Dermis blood vessel endothelial cell (primary cell): ENCODE measurements at regions not wholly inside any gene's neighbourhood (a gene's known extent, or its start where the extent isn't known, plus 50 kb on each side); places are given as distances from the start of the nearest gene placed in this dataset.

ENCODE experiments used
- DNase-seq: peaks from one replicate; pipeline ENCODE4 v3.0.0; 2010

DNA sequence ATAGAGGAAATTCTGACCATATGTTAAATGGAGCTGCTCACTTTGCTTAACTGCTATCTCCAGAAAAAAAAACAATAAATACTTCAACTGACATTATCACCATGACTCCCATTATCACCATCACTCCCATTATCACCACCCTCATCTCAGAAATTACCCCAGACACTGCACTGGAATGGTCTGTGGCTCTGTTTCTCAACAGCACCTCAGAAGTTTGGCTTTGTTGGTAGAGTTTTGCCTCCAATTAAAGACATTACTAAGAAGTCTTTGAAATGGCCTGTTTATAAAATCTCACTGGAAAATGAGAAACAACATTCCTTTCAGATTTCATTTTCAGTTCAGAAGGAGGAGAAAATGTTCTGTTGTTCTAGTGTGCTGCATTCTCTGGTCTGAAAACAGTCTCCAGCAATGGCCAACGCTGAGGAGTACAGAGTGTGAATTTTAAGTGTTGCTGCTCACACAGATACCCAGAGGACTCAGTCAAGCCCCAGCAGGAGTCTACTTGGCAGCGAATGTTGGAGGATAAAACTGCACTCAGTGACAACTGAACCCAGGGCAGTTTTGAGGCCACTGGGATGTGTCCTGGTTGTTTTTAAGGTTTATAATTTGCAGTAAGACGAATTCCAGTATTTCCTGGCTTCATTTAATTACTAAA lies 364.5 kb upstream of the CDH2 start:
- DNase-seq: no peak

- DNase-seq: peak; percentile 33
These were observed 352.7 kb upstream of the CDH2 start for GRCh38 chr18:28529644-28530043.

DNA sequence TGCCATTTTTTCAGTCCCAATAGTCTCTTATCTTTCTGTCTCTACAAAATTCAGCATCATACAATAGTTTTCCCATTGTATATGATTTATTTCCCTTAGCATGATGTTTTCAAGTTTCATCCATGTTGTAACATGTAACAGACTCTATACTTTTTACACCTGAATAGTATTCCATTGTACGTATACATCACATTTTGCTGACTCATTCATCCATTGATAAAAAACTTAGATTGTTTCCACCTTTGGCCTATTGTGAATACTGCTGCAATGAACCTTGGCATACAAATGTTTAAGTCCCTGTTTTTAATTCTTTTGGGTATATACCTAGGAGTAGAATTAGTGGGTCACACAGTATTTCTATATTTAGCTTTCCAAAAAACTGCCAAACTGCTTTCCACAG lies 349.3 kb upstream of the CDH2 start:
- no peak for DNase-seq

- DNase-seq: no peak
These were observed 347.0 kb upstream of the CDH2 start for GRCh38 chr18:28523758-28524475.

GRCh38 chr18:28522236-28522635 lies 345.3 kb upstream of the CDH2 start:
- no peak for DNase-seq

GRCh38 chr18:28519997-28520396 lies 343.1 kb upstream of the CDH2 start:
- DNase-seq: no peak

GRCh38 chr18:28514699-28515098 lies 337.8 kb upstream of the CDH2 start:
- no peak for DNase-seq

DNA sequence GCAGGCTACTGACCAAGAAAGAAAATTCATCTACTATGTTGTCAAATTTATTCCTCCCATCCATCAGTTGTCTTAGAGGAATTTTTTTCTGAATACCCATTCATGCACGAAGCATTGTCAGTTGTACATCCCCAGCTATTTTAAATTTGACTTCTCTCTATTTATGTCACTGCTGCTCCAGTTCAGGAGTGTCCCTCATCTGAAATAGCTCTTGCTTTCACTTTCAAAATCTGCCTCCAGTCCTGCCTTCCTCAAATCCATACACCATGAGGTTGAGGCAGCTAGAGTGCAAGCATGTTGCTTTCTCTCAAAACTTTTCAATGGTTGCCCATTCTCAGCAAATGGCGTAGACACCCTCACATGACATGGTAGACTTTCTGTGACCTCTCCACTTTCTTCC lies 335.4 kb upstream of the CDH2 start:
- peak; percentile 6 for DNase-seq

GRCh38 chr18:28511413-28511821 lies 334.5 kb upstream of the CDH2 start:
- DNase-seq: no peak

- no peak for DNase-seq
These were observed 333.3 kb upstream of the CDH2 start for GRCh38 chr18:28510210-28510609.

DNA sequence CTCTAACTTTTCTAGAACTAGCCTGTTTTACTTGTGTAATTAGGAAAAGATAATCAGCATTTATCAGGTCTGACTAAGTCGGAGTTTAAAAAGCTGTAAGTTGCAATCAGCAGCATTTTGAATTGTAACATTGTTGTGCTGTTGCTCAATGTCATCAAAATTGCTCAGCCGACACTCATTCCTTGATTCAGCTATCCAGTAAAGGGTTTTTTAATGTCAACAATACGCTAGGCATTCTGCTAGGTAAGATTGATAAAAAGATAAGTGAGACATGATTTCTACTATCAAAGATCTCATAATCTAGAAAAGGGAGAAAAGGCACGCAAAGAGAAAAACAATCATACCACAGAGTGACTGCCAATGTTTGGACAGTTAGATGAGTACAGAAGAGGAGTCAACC lies 327.1 kb upstream of the CDH2 start:
- DNase-seq: no peak

DNA sequence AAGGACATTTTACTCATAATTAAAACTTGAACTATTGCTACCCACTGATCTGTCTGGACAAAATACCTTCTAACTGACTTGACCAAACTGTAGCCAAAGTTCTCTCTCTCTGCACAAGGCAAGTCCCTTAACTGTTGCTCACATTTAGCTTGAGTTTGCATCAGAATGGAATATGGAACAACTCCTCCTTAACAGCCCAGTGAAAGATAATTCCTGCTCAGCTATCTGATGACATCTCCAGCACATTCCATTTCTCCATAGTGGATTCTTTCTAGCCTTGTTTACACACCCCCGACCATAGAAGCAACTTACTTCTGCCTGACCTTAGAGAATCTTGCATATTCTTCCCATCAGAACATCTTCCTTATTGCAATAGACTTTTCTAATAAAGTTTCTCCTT lies 317.2 kb upstream of the CDH2 start:
- DNase-seq: no peak

- DNase-seq: no peak
These were observed 309.0 kb upstream of the CDH2 start for GRCh38 chr18:28485918-28486317.

- no peak for DNase-seq
These were observed 308.4 kb upstream of the CDH2 start for GRCh38 chr18:28485210-28485801.

GRCh38 chr18:28478531-28478930 lies 301.6 kb upstream of the CDH2 start:
- DNase-seq: no peak

DNA sequence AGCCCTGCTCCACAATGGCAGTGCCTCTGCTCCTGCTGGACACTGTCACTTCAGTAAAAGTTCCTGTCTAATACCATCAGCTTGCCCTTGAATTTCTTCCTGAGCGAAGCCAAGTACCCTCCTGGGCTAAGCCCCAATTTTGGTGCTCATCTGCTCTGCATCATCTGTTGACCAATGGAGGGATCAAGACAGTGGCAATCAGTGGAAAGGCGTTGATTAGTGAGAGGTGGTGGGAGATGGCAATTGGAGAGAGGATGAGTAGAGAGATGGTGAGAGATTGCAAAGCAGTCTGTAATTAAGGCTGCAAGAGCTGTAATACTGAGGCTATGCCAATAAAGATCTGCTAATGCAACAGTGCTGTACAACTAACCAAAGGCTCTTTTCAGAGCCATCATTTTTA lies 299.4 kb upstream of the CDH2 start:
- DNase-seq: no peak

GRCh38 chr18:28469946-28470345 lies 293.0 kb upstream of the CDH2 start:
- DNase-seq: no peak

DNA sequence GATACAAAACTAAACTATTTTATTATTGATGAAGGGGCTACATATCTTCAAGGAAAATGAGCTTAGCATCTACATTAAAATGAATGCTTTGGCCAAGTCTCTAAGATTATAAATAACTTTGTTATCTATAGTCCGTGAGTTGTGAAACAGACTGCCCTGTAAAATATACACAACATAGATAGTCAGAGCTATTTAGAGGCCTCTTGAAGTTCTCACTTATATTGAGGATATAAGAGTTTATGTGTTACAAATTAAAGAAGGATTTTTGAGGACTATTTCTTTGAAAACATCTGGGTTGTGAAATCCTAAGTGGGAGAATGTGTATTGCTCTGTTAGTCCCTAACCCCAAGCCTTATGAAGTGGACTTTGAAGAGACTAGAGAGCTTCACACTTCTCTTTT lies 292.0 kb upstream of the CDH2 start:
- DNase-seq: no peak

DNA sequence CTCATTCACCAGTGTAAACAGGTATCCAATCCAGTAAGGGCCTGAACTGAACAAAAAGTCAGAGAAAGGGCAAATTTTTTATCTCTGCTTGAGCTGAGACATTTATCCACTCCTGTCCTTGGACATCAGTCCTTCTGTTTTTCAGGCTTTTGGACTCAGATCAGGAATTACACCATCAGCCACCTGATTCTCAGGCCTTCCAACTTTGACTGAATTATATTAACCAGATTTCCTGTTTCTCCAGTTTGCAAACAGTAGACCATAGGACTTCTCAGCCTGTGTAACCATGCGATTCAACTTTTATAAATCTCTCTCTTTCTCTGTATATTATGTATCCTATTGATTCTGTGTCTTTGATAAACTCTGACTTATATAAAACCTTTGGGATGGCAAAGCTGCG lies 289.3 kb upstream of the CDH2 start:
- no peak for DNase-seq

GRCh38 chr18:28459587-28459986 lies 282.7 kb upstream of the CDH2 start:
- DNase-seq: no peak

DNA sequence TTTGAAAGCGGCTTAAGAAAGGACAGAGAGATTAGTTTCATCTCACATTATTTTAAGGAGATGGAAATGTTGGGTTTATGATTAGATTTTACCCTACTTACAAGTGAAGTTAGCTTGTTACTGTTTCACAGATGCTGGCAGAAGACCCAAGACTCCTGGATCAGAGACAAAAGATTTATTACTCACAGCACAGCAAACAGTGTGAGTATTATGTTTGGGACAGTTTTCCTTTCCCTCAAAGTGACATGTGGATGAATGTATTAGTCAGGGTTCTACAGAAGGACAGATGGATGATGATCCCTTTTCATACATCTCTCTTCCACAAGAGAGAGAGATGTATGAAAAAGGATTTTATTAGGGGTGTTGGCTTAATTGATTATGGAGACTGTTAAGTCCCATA lies 281.8 kb upstream of the CDH2 start:
- DNase-seq: no peak

DNA sequence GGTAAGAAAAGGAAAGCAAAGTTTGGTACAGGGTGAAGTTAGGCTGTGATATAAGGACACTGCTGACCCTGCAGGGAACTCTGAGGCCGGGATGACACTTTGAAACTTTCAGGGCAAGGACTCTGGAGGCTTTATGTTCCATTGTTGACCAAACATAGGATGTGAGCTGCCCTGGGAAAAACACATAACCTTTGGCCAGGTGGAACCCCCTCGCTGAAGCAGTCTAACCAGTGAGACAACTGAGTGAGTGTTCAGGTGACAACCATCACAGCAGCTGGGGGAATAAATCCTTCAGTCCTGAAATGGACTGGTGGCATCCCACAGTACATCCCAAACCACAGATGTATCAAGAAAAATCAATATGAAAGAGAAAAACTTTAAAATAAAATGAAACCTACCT lies 280.9 kb upstream of the CDH2 start:
- DNase-seq: no peak

DNA sequence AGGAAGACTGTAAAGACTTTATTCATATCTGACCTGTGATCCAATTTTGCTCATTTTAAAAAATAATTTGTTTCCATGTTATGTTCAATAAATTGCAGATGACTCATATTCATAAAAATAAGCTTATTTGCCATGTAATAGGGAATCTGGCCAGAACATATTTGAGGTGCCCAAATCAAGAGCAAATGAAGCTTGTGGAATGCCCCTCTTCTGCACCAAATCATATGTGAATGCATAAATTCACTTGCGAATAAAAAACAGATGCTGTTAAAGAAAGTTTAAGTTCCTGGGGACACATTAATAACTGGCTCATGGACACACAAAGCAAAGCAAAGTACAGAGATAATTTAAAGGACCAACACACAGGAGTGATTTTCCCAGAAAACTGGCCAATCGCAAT lies 279.0 kb upstream of the CDH2 start:
- no peak for DNase-seq

GRCh38 chr18:28439870-28440269 lies 262.9 kb upstream of the CDH2 start:
- no peak for DNase-seq
